ENCODE measurements at regions not wholly inside any gene's neighbourhood (a gene's known extent, or its start where the extent isn't known, plus 50 kb on each side); places are given as distances from the start of the nearest gene placed in this dataset.
"Not testable (repeated sequence)": the region's sequence is repeated elsewhere in the genome, so short reads cannot be mapped to it uniquely, and the experiment has no call there.

DNA sequence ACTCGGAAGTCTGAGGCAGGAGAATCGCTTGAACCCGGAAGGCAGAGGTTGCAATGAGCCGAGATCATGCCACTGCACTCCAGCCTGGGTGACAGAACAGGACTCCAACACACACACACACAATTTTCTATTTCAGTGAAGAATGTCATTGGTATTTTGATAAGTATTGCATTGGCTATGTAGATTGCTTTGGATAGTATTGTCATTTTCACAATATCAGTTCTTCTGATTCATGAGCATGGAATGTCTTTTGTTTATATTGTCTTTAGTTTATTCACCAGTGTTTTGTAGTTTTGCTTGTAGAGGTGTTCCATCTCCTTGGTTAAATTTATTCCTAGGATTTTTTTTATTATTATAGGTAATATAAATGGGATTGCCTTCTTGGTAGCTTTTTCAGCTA lies 693.4 kb upstream of the SYT4 start:
- ChIA-PET CTCF (no interaction called here), POLR2A (no interaction called here)
- WGBS (ENCODE audit: insufficient coverage): 100% methylated on average over 3 of the region's 4 CpGs
- H3K4me1 ChIP-seq (ENCODE audit: control extremely low read depth in 1 of 4, control insufficient read depth in 4 of 4, insufficient read depth in 4 of 4, low read length in 3 of 4): no peaks in the 10 kb centered on the region
- H3K27ac ChIP-seq (ENCODE audit: insufficient read depth in 1 of 2, low read depth in 1 of 2, low read length in 2 of 2, poor library complexity in 1 of 2, severe bottlenecking in 2 of 2): no peak overlapping the region
- no peak for DNase-seq
- H3K4me3 ChIP-seq (ENCODE audit: control insufficient read depth in 1 of 7, extremely low read depth in 1 of 7, insufficient read depth in 4 of 7, low read depth in 2 of 7, low read length in 6 of 7): no peak overlapping the region
- no peaks in the 10 kb centered on the region for H3K36me3 ChIP-seq (ENCODE audit: control insufficient read depth in 4 of 4, insufficient read depth in 4 of 4, low read length in 3 of 4)
- H3K9me3 ChIP-seq (ENCODE audit: control extremely low read depth in 1 of 5, control insufficient read depth in 4 of 5, insufficient read depth in 2 of 5, low read depth in 1 of 5, low read length in 4 of 5): no peaks in the 10 kb centered on the region
- no peaks in the 10 kb centered on the region for H3K27me3 ChIP-seq (replicated peaks in 2 of 5; ENCODE audit: control insufficient read depth in 4 of 5, insufficient read depth in 5 of 5, low read length in 4 of 5)

DNA sequence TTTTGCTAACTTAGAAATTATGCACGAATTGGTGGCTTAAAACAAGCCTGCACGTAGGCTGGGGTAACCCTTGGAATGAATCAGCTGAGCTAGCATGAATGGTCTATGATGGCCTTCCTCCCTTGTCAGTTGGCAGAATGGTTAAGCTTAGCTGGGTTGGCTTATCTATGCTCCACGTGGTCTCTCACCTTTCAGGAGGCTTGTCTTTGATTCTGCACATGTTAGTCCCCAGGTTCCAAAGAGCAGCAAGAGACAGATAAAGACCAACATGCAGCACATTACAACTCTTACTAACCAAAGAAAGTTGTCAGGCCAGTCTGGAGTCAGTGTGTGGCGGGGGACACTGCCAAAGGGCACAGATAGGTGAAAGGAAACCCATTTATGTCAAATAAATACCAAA lies 700.9 kb upstream of the SYT4 start:
- H3K4me3 ChIP-seq (ENCODE audit: control insufficient read depth in 1 of 7, extremely low read depth in 1 of 7, insufficient read depth in 4 of 7, low read depth in 2 of 7, low read length in 6 of 7): no peak overlapping the region
- H3K36me3 ChIP-seq (ENCODE audit: control insufficient read depth in 4 of 4, insufficient read depth in 4 of 4, low read length in 3 of 4): no peaks in the 10 kb centered on the region
- POLR2A ChIA-PET: no interaction called here
- no peak for DNase-seq
- no peaks in the 10 kb centered on the region for H3K4me1 ChIP-seq (ENCODE audit: control extremely low read depth in 1 of 4, control insufficient read depth in 4 of 4, insufficient read depth in 4 of 4, low read length in 3 of 4)
- WGBS (ENCODE audit: insufficient coverage): 90% methylated on average over 2 of the region's 4 CpGs
- no peaks in the 10 kb centered on the region for H3K9me3 ChIP-seq (ENCODE audit: control extremely low read depth in 1 of 5, control insufficient read depth in 4 of 5, insufficient read depth in 2 of 5, low read depth in 1 of 5, low read length in 4 of 5)
- H3K27me3 ChIP-seq (replicated peaks in 2 of 5; ENCODE audit: control insufficient read depth in 4 of 5, insufficient read depth in 5 of 5, low read length in 4 of 5): no peaks in the 10 kb centered on the region
- H3K27ac ChIP-seq (ENCODE audit: insufficient read depth in 1 of 2, low read depth in 1 of 2, low read length in 2 of 2, poor library complexity in 1 of 2, severe bottlenecking in 2 of 2): no peak overlapping the region
- CTCF ChIA-PET: no interaction called here

DNA sequence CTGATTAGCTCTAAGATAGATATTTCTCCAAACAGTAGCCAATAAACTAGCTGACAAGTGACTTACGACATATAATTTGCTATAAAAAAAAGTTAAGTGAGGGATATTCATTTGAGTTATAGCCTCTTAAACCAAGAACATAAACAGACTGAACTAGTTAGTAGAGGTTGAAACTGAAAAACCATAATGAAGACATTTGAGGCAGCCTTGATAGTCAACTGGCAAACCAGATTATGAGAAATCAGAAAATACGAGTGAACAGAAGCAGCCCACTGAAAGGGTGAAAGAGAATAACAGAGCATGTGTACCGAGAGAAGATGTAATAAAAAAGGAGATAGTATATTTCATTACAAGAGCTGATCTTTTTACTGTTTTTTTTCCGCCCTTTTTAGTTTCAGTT lies 698.1 kb upstream of the SETBP1 start:
- DNase-seq: no peak
- CTCF ChIA-PET: no interaction called here
- no peaks in the 10 kb centered on the region for H3K4me1 ChIP-seq (ENCODE audit: control extremely low read depth in 1 of 4, control insufficient read depth in 4 of 4, insufficient read depth in 4 of 4, low read length in 3 of 4)
- H3K4me3 ChIP-seq (ENCODE audit: control insufficient read depth in 1 of 7, extremely low read depth in 1 of 7, insufficient read depth in 4 of 7, low read depth in 2 of 7, low read length in 6 of 7): no peak overlapping the region
- 95% methylated on average over 2 of the region's 4 CpGs for WGBS (ENCODE audit: insufficient coverage)
- no peak overlapping the region for H3K27ac ChIP-seq (ENCODE audit: insufficient read depth in 1 of 2, low read depth in 1 of 2, low read length in 2 of 2, poor library complexity in 1 of 2, severe bottlenecking in 2 of 2)
- H3K27me3 ChIP-seq (replicated peaks in 2 of 5; ENCODE audit: control insufficient read depth in 4 of 5, insufficient read depth in 5 of 5, low read length in 4 of 5): no peaks in the 10 kb centered on the region
- POLR2A ChIA-PET: no interaction called here
- H3K36me3 ChIP-seq (ENCODE audit: control insufficient read depth in 4 of 4, insufficient read depth in 4 of 4, low read length in 3 of 4): no peaks in the 10 kb centered on the region
- no peaks in the 10 kb centered on the region for H3K9me3 ChIP-seq (ENCODE audit: control extremely low read depth in 1 of 5, control insufficient read depth in 4 of 5, insufficient read depth in 2 of 5, low read depth in 1 of 5, low read length in 4 of 5)

DNA sequence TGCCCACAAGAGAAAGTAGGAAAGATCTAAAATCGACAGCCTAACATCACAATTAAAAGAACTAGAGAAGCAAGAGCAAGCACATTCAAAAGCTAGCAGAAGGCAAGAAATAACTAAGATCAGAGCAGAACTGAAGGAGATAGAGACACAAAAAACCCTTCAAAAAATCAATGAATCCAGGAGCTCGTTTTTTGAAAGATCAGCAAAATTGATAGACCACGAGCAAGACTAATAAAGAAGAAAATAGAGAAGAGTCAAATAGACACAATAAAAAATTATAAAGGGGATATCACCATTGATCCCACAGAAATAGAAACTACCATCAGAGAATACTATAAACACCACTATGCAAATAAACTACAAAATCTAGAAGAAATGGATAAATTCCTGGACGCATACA lies 693.6 kb upstream of the SETBP1 start:
- H3K4me3 ChIP-seq (ENCODE audit: control insufficient read depth in 1 of 7, extremely low read depth in 1 of 7, insufficient read depth in 4 of 7, low read depth in 2 of 7, low read length in 6 of 7); H3K4me1 ChIP-seq (ENCODE audit: control extremely low read depth in 1 of 4, control insufficient read depth in 4 of 4, insufficient read depth in 4 of 4, low read length in 3 of 4); H3K9me3 ChIP-seq (ENCODE audit: control extremely low read depth in 1 of 5, control insufficient read depth in 4 of 5, insufficient read depth in 2 of 5, low read depth in 1 of 5, low read length in 4 of 5); CTCF ChIA-PET; H3K27me3 ChIP-seq (replicated peaks in 2 of 5; ENCODE audit: control insufficient read depth in 4 of 5, insufficient read depth in 5 of 5, low read length in 4 of 5); DNase-seq; H3K36me3 ChIP-seq (ENCODE audit: control insufficient read depth in 4 of 4, insufficient read depth in 4 of 4, low read length in 3 of 4); POLR2A ChIA-PET; H3K27ac ChIP-seq (ENCODE audit: insufficient read depth in 1 of 2, low read depth in 1 of 2, low read length in 2 of 2, poor library complexity in 1 of 2, severe bottlenecking in 2 of 2): not testable (repeated sequence)
- 100% methylated on average over 1 of the region's 4 CpGs for WGBS (ENCODE audit: insufficient coverage)

DNA sequence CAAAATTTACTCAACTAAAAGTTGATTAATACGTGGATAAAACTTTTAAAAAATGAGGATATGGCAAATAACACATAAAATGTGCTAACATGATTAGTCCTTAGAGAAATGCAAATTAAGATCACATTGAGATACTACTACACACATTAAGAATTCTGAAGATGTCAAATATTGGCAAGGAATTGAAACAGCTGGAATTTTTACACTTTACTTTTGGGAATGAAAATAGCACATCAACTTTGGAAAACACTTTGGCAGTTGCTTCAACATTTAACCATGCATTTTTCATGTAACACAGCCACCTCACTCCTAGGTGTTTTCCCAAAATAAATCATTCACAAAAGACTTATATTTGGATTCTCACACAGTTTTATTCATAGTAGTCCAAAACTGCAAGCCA lies 687.9 kb upstream of the SETBP1 start:
- Histone ChIP-seq H3K9me3 (ENCODE audit: control extremely low read depth in 1 of 5, control insufficient read depth in 4 of 5, insufficient read depth in 2 of 5, low read depth in 1 of 5, low read length in 4 of 5) (peaks cover 0 to 1% (median 0%) of the 10 kb centered on the region in 5 experiments), H3K4me1 (ENCODE audit: control extremely low read depth in 1 of 4, control insufficient read depth in 4 of 4, insufficient read depth in 4 of 4, low read length in 3 of 4) (no peaks in the 10 kb centered on the region), H3K27me3 (replicated peaks in 2 of 5; ENCODE audit: control insufficient read depth in 4 of 5, insufficient read depth in 5 of 5, low read length in 4 of 5) (no peaks in the 10 kb centered on the region), H3K4me3 (ENCODE audit: control insufficient read depth in 1 of 7, extremely low read depth in 1 of 7, insufficient read depth in 4 of 7, low read depth in 2 of 7, low read length in 6 of 7) (no peak overlapping the region), H3K27ac (ENCODE audit: insufficient read depth in 1 of 2, low read depth in 1 of 2, low read length in 2 of 2, poor library complexity in 1 of 2, severe bottlenecking in 2 of 2) (no peak overlapping the region), H3K36me3 (ENCODE audit: control insufficient read depth in 4 of 4, insufficient read depth in 4 of 4, low read length in 3 of 4) (no peaks in the 10 kb centered on the region)
- no CpG with 5 or more reads among the region's 1 CpG for WGBS (ENCODE audit: insufficient coverage)
- DNase-seq: no peak
- POLR2A ChIA-PET: no interaction called here
- CTCF ChIA-PET: no interaction called here

DNA sequence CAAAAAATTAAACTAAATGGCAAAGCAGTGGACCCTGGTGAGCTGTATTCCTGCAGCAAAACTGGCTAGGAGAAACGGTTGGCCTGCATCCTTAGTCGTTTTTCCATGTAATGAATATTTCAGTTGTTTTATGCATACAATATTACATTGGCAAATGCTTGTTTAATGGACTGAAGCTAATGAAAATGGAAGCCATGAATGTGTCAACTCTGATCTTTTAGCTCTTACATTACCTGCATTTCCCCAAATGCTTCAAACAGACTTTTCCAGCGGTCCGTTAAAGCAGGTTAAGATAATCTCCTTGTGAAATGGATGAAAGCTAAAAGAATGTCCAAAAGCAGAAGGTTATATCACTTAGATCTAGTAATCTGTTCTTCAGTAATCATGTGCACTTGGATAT lies 686.3 kb upstream of the SETBP1 start:
- Histone ChIP-seq H3K27ac (ENCODE audit: insufficient read depth in 1 of 2, low read depth in 1 of 2, low read length in 2 of 2, poor library complexity in 1 of 2, severe bottlenecking in 2 of 2) (no peak overlapping the region), H3K36me3 (ENCODE audit: control insufficient read depth in 4 of 4, insufficient read depth in 4 of 4, low read length in 3 of 4) (no peaks in the 10 kb centered on the region), H3K9me3 (ENCODE audit: control extremely low read depth in 1 of 5, control insufficient read depth in 4 of 5, insufficient read depth in 2 of 5, low read depth in 1 of 5, low read length in 4 of 5) (no peaks in the 10 kb centered on the region), H3K27me3 (replicated peaks in 2 of 5; ENCODE audit: control insufficient read depth in 4 of 5, insufficient read depth in 5 of 5, low read length in 4 of 5) (no peaks in the 10 kb centered on the region), H3K4me3 (ENCODE audit: control insufficient read depth in 1 of 7, extremely low read depth in 1 of 7, insufficient read depth in 4 of 7, low read depth in 2 of 7, low read length in 6 of 7) (no peak overlapping the region), H3K4me1 (ENCODE audit: control extremely low read depth in 1 of 4, control insufficient read depth in 4 of 4, insufficient read depth in 4 of 4, low read length in 3 of 4) (no peaks in the 10 kb centered on the region)
- ChIA-PET POLR2A (no interaction called here), CTCF (no interaction called here)
- no CpG with 5 or more reads among the region's 4 CpGs for WGBS (ENCODE audit: insufficient coverage)
- DNase-seq: no peak

DNA sequence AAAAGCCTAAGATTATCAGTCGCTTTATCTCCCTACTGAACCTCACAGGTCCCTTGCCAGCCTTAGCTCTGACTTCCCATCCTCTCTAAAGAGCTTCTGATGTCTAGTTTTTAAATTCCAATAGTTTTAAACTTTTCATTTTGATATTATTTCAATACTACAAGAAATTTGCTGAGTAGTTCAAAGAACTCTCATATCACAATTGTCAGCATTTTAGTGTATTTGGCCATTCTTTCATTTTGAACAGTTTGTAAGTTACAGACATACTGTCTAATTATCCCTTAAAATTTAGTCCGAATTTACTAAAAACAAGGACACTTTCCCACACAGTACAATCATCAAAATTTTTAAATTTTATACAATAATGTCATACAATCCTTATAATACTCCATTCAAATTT lies 666.8 kb upstream of the SETBP1 start:
- DNase-seq: no peak
- H3K27ac ChIP-seq (ENCODE audit: insufficient read depth in 1 of 2, low read depth in 1 of 2, low read length in 2 of 2, poor library complexity in 1 of 2, severe bottlenecking in 2 of 2): no peak overlapping the region
- POLR2A ChIA-PET: no interaction called here
- CTCF ChIA-PET: no interaction called here
- no peaks in the 10 kb centered on the region for H3K36me3 ChIP-seq (ENCODE audit: control insufficient read depth in 4 of 4, insufficient read depth in 4 of 4, low read length in 3 of 4)
- no peak overlapping the region for H3K4me3 ChIP-seq (ENCODE audit: control insufficient read depth in 1 of 7, extremely low read depth in 1 of 7, insufficient read depth in 4 of 7, low read depth in 2 of 7, low read length in 6 of 7)
- H3K9me3 ChIP-seq (ENCODE audit: control extremely low read depth in 1 of 5, control insufficient read depth in 4 of 5, insufficient read depth in 2 of 5, low read depth in 1 of 5, low read length in 4 of 5): no peaks in the 10 kb centered on the region
- no peaks in the 10 kb centered on the region for H3K4me1 ChIP-seq (ENCODE audit: control extremely low read depth in 1 of 4, control insufficient read depth in 4 of 4, insufficient read depth in 4 of 4, low read length in 3 of 4)
- 100% methylated on average over 1 of the region's 2 CpGs for WGBS (ENCODE audit: insufficient coverage)
- H3K27me3 ChIP-seq (replicated peaks in 2 of 5; ENCODE audit: control insufficient read depth in 4 of 5, insufficient read depth in 5 of 5, low read length in 4 of 5): no peaks in the 10 kb centered on the region

DNA sequence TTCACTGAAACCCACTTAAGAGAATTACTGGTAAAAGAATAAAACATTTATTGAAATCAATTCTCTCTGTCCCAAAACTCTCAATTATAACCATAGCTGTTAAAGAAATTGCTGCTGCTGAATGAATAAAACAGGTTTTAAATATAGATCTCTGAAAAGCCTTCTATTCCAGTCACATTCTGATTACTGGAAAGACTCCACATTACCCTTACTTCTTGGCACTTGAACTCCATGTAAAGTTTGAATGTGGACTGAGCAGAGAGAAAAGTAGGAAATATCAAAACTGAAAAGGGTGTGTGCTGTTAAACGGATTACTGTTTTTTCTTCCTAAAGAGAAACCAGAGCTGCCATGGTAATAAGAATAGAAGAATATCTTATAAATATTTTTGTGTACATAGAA lies 655.3 kb upstream of the SETBP1 start:
- H3K27me3 ChIP-seq (replicated peaks in 2 of 5; ENCODE audit: control insufficient read depth in 4 of 5, insufficient read depth in 5 of 5, low read length in 4 of 5): no peaks in the 10 kb centered on the region
- CTCF ChIA-PET: no interaction called here
- no peaks in the 10 kb centered on the region for H3K9me3 ChIP-seq (ENCODE audit: control extremely low read depth in 1 of 5, control insufficient read depth in 4 of 5, insufficient read depth in 2 of 5, low read depth in 1 of 5, low read length in 4 of 5)
- DNase-seq: no peak
- no peak overlapping the region for H3K4me3 ChIP-seq (ENCODE audit: control insufficient read depth in 1 of 7, extremely low read depth in 1 of 7, insufficient read depth in 4 of 7, low read depth in 2 of 7, low read length in 6 of 7)
- POLR2A ChIA-PET: no interaction called here
- H3K27ac ChIP-seq (ENCODE audit: insufficient read depth in 1 of 2, low read depth in 1 of 2, low read length in 2 of 2, poor library complexity in 1 of 2, severe bottlenecking in 2 of 2): no peak overlapping the region
- H3K36me3 ChIP-seq (ENCODE audit: control insufficient read depth in 4 of 4, insufficient read depth in 4 of 4, low read length in 3 of 4): no peaks in the 10 kb centered on the region
- no CpG with 5 or more reads among the region's 1 CpG for WGBS (ENCODE audit: insufficient coverage)
- no peaks in the 10 kb centered on the region for H3K4me1 ChIP-seq (ENCODE audit: control extremely low read depth in 1 of 4, control insufficient read depth in 4 of 4, insufficient read depth in 4 of 4, low read length in 3 of 4)
